AG09319 (cell line): ENCODE measurements at regions not wholly inside any gene's neighbourhood (a gene's known extent, or its start where the extent isn't known, plus 50 kb on each side); places are given as distances from the start of the nearest gene placed in this dataset.
A peak's percentile ranks its signal among the peaks of the same experiment; 100 is the strongest.
"Not testable (repeated sequence)": the region's sequence is repeated elsewhere in the genome, so short reads cannot be mapped to it uniquely, and the experiment has no call there.

Experiments used
- DNase-seq: peaks from one replicate; pipeline ENCODE4 v3.0.0-alpha.2; 2010; ENCODE audit warnings: low read depth; ENCODE audit errors: extremely low read depth
- TF ChIP-seq, protein P1 (sequence below): IDR thresholded peaks from 2 replicates; pipeline ENCODE4 v1.5.1; 2011; ENCODE audit warnings: low read depth, mild to moderate bottlenecking, inconsistent platforms, low read length, moderate library complexity

- DNase-seq: no peak
- TF ChIP-seq, protein P1, sequence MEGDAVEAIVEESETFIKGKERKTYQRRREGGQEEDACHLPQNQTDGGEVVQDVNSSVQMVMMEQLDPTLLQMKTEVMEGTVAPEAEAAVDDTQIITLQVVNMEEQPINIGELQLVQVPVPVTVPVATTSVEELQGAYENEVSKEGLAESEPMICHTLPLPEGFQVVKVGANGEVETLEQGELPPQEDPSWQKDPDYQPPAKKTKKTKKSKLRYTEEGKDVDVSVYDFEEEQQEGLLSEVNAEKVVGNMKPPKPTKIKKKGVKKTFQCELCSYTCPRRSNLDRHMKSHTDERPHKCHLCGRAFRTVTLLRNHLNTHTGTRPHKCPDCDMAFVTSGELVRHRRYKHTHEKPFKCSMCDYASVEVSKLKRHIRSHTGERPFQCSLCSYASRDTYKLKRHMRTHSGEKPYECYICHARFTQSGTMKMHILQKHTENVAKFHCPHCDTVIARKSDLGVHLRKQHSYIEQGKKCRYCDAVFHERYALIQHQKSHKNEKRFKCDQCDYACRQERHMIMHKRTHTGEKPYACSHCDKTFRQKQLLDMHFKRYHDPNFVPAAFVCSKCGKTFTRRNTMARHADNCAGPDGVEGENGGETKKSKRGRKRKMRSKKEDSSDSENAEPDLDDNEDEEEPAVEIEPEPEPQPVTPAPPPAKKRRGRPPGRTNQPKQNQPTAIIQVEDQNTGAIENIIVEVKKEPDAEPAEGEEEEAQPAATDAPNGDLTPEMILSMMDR: no peak
Observed at GRCh38 chr3:170697131-170697530, 111.3 kb upstream of the SLC7A14 start.

- no peak for DNase-seq
- TF ChIP-seq, protein P1: no peak
Observed at GRCh38 chr3:170695486-170696064, 109.7 kb upstream of the SLC7A14 start.

DNA sequence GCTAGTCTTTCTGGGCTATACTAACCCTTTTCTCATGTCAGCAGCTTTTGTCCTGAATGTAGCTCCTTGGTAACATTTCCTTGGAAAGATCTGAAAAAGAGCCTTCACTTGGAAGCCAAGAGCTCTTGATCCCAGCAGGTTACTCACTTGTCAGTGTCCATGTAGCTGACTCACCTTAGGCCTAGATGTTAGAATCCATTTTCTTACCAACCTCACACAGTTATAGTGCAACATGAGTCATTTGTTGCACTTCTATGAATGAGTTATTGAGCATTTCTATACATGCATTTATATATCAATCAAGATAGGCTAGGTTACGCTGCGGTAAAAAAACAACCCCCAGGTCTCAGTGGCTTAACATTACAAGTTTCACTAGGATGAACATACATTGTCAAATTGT lies 106.8 kb upstream of the SLC7A14 start:
- DNase-seq: no peak
- TF ChIP-seq, protein P1: no peak

- TF ChIP-seq, protein P1: no peak
- DNase-seq: no peak
Observed at GRCh38 chr3:170690661-170690981, 104.7 kb upstream of the SLC7A14 start.

DNA sequence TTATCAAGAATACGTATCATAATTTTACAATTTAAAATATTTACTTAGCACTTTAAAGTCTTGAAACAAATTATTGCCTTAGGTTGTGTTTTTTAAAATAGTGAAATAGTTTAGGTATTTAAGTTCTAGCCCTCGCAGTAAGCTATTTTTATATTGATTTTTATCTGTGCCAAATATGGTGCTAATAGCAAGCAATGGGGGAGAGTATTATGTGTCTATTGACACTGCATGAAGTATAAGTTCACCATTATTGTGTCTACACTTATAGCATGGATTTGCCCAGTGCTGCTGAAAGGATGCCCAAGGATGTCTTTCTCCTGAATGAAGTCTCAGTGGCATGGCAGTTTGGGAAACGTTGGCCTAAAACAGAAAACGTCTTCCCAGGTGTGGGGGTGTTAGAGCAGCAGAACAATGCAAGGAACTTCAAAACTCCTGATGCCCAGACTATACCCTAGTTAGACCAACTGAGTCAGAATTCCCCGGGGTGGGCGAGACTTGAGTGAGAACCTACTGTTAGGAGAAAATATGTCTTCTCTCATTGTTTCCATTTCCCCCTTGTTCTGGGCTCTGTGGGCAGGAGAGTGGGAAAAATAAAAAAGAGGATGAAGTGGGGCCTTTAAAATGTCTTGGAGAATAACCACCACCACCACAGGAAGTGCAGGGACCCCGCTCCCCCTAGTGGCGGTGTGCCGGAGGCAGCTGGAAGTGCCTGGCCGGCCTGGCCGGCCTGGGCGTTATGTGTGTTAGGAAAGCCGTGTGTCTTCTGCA lies 104.2 kb upstream of the SLC7A14 start:
- DNase-seq: no peak
- TF ChIP-seq, protein P1: peak; percentile 54

DNA sequence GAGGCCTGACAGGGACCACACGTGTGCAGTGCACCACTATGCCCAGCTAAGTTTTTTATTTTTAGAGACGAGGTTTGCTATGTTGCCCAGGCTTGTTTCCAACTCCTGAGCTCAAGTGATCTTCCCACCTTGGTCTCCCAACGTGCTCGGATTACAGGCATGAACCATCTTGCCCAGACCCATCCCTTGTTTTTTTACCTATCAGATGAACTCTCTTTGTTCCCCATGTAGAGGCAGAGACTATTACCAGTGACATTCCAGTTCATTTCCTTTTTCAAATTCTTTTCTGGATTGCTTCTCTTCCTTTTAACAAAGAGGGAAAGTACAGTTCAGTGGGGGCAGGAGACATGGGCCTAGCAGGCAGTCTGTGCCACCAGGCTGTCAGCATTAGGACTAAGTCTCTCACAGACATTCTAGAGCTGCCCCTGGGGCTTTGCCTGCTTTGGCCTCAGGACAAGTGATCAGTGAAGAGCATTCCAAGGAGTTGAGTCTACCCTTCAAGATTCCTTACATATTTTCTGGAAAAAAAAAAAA lies 103.5 kb upstream of the SLC7A14 start:
- DNase-seq: peak; percentile 69
- TF ChIP-seq, protein P1: no peak

- DNase-seq: not testable (repeated sequence)
Observed at GRCh38 chr3:170688222-170688621, 102.3 kb upstream of the SLC7A14 start.

DNA sequence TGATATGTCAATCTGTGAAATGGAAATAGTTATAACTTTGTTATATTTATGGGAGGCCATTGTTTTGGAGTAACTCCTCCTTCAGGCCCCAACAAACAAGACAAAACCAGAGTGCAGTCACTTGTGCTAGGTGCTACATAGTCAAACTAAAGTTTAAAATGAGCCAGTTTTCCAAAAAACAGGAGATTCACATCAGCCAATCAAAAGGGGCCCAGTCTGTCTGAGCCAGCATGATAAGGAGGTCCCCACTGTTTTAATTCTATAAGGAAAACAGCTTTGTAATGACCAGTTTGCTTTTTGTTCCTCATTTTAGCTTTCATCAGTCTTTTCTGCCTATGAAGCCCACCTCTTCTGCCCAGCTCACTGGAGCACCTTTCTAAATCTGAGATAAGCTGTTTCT lies 94.7 kb upstream of the SLC7A14 start:
- DNase-seq: no peak
- TF ChIP-seq, protein P1: no peak
